Right renal pelvis (tissue), 4 donors: ENCODE measurements at regions not wholly inside any gene's neighbourhood (a gene's known extent, or its start where the extent isn't known, plus 50 kb on each side); places are given as distances from the start of the nearest gene placed in this dataset.

ENCODE experiments used
- DNase-seq, 4 donors: peaks; one replicate each; pipeline ENCODE4 v3.0.0-alpha.2; 2013; ENCODE audit warnings: low read depth in 4 of 4, low spot score in 3 of 4, missing footprints in 1 of 4

GRCh38 chr14:101198398-101199027 is 295.0 kb upstream of the RTL1 start:
- no peak for DNase-seq

GRCh38 chr14:101199028-101199770 is 295.7 kb upstream of the RTL1 start:
- DNase-seq: no peak

- no peak for DNase-seq
Observed at GRCh38 chr14:101200008-101200649, 296.6 kb upstream of the RTL1 start.

GRCh38 chr14:101200650-101201516 is 297.4 kb upstream of the RTL1 start:
- DNase-seq: no peak

- DNase-seq: no peak
Observed at GRCh38 chr14:101201535-101202151, 298.1 kb upstream of the RTL1 start.

GRCh38 chr14:101202627-101203404 is 299.3 kb upstream of the RTL1 start:
- no peak for DNase-seq

GRCh38 chr14:101206556-101206955 is 303.0 kb upstream of the RTL1 start:
- no peak for DNase-seq

- DNase-seq: no peak
Observed at GRCh38 chr14:101207041-101207440, 303.5 kb upstream of the RTL1 start.

- no peak for DNase-seq
Observed at GRCh38 chr14:101207897-101208296, 304.4 kb upstream of the RTL1 start.

GRCh38 chr14:101209594-101209993 is 306.1 kb upstream of the RTL1 start:
- DNase-seq: no peak

GRCh38 chr14:101215266-101215665 is 311.7 kb upstream of the RTL1 start:
- DNase-seq: no peak

GRCh38 chr14:101215927-101216326 is 312.4 kb upstream of the RTL1 start:
- DNase-seq: peak in 1 of 4 donors; percentile 28

GRCh38 chr14:101216366-101217079 is 313.0 kb upstream of the RTL1 start:
- DNase-seq: no peak

GRCh38 chr14:101217080-101217463 is 313.6 kb upstream of the RTL1 start:
- no peak for DNase-seq

- DNase-seq: no peak
Observed at GRCh38 chr14:101217616-101218371, 314.3 kb upstream of the RTL1 start.

GRCh38 chr14:101219896-101220703 is 316.6 kb upstream of the RTL1 start:
- no peak for DNase-seq

GRCh38 chr14:101220921-101221510 is 317.5 kb upstream of the RTL1 start:
- DNase-seq: no peak
